A549 (cell line): ENCODE measurements at regions not wholly inside any gene's neighbourhood (a gene's known extent, or its start where the extent isn't known, plus 50 kb on each side); places are given as distances from the start of the nearest gene placed in this dataset.

Source experiments
- BHLHE40 ChIP-seq: IDR thresholded peaks from 2 replicates; pipeline ENCODE4 v1.6.1; 2012; ENCODE audit warnings: low read depth, low read length, inconsistent platforms
- CHD2 ChIP-seq: fragments of 150-350 bp; IDR thresholded peaks from 2 replicates; pipeline ENCODE4 v1.6.1; 2014; ENCODE audit warnings: low read length; ENCODE audit not compliant: partially characterized antibody
- ESRRA ChIP-seq: fragments of 150-350 bp; IDR thresholded peaks from 2 replicates; pipeline ENCODE4 v1.6.1; 2014; ENCODE audit warnings: mild to moderate bottlenecking, low read length, borderline replicate concordance
- RAD21 ChIP-seq, 2 experiments: fragments of >200 bp in 1 of 2; sonication (Bioruptor Twin) in 1 of 2; formaldehyde crosslinking in 1 of 2; IDR thresholded peaks in 1 of 2; conservative IDR thresholded peaks in 1 of 2; 2 replicates in 1 of 2; 3 replicates in 1 of 2; pipeline ENCODE4 v1.6.1; 2012 to 2018; ENCODE audit warnings: inconsistent platforms in 1 of 2

DNA sequence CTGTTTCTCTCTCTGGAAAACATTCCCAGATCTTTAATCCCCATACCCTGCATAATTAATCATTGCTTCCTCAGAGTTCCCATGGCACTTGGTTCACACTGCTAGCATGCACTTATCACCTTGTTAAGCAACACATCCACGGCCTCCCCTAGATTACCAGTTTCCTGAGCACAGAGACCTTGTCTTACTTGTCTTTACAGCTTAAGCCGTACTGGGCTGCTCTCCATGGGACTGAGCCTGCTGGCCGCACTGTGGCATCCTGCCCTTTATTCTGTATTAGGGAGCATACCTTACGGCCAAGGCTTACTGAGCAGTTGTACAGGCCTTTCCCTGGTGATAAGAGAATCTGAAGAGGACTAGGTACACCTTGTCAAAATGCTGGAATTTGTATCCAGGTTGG, 190.2 kb downstream of the REEP3 start:
- TF ChIP-seq BHLHE40 (no peak), RAD21 (conservative IDR thresholded peaks at IDR 0.05 in 1 of 2, IDR thresholded peaks at IDR 0.05 in 1 of 2) (no peak), CHD2 (no peak), ESRRA (no peak)
